Adrenal gland (tissue), 5 donors: ENCODE measurements at regions not wholly inside any gene's neighbourhood (a gene's known extent, or its start where the extent isn't known, plus 50 kb on each side); places are given as distances from the start of the nearest gene placed in this dataset.

ENCODE experiments used
- POLR2A ChIP-seq, 2 donors: fragments of 450-650 bp; IDR thresholded peaks; one replicate each; pipeline ENCODE4 v1.6.1; 2017; ENCODE audit warnings: antibody characterized with exemption in 2 of 2, mild to moderate bottlenecking in 2 of 2, moderate library complexity in 1 of 2
- TF ChIP-seq, protein P1 (sequence below), 6 experiments: fragments of 450-650 bp in 4 of 6; fragments of 200-600 bp in 2 of 6; sonication (generic) in 1 of 6; IDR thresholded peaks; 1 replicate in 5 of 6; 2 replicates in 1 of 6; pipeline versions ENCODE4 v1.5.1 to v1.8.0; 2016 to 2021; ENCODE audit warnings: antibody characterized with exemption in 6 of 6, mild to moderate bottlenecking in 2 of 6, moderate library complexity in 1 of 6
- donor health status: DM: no; HTN: no; CAD: no.

DNA sequence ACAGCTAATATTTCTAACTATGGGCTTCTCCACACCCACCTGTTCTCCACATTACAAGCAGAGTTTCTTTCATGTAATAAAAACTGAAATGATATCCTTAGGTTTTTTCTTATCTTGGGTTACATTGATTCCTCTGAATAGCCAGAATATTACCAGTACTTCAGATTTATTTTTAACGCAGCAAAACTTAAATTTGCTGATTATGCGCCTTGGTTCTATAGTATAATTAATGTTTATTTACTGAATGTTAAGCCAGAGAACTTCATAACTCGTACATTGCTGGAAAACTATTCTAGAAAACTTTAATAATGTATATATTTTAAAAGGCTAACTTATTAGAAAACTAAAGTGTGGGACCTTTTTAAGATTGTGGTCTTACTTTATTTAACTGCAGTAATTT, 577.2 kb downstream of the PRKD1 start:
- TF ChIP-seq, protein P1, sequence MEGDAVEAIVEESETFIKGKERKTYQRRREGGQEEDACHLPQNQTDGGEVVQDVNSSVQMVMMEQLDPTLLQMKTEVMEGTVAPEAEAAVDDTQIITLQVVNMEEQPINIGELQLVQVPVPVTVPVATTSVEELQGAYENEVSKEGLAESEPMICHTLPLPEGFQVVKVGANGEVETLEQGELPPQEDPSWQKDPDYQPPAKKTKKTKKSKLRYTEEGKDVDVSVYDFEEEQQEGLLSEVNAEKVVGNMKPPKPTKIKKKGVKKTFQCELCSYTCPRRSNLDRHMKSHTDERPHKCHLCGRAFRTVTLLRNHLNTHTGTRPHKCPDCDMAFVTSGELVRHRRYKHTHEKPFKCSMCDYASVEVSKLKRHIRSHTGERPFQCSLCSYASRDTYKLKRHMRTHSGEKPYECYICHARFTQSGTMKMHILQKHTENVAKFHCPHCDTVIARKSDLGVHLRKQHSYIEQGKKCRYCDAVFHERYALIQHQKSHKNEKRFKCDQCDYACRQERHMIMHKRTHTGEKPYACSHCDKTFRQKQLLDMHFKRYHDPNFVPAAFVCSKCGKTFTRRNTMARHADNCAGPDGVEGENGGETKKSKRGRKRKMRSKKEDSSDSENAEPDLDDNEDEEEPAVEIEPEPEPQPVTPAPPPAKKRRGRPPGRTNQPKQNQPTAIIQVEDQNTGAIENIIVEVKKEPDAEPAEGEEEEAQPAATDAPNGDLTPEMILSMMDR (IDR thresholded peaks at IDR 0.05) = no peak
- TF ChIP-seq POLR2A (IDR thresholded peaks at IDR 0.05) = no peak
